RWPE2 (cell line): ENCODE measurements at regions not wholly inside any gene's neighbourhood (a gene's known extent, or its start where the extent isn't known, plus 50 kb on each side); places are given as distances from the start of the nearest gene placed in this dataset.

Source experiments
- ATAC-seq: fragments of 200-7000 bp; cut with Tn5 transposase; 3 replicates; pipeline ENCODE4 v1.9.1; 2021; ENCODE audit warnings: low read depth
- DNase-seq: peaks from one replicate; pipeline ENCODE4 v3.0.0-alpha.2; 2020; ENCODE audit warnings: low spot score
- H3K27ac ChIP-seq: fragments of 450-650 bp; 2 replicates; pipeline ENCODE4 v1.5.1; 2017; ENCODE audit warnings: mild to moderate bottlenecking; ENCODE audit not compliant: poor library complexity, severe bottlenecking
- H3K27me3 ChIP-seq: fragments of 250-450 bp; sonication (Bioruptor Pico); 2 replicates; pipeline ENCODE4 v1.5.1; 2021; ENCODE audit warnings: mild to moderate bottlenecking, moderate library complexity; ENCODE audit not compliant: insufficient read depth, poor library complexity, severe bottlenecking
- H3K36me3 ChIP-seq: fragments of 250-450 bp; sonication (Bioruptor Pico); 2 replicates; pipeline ENCODE4 v1.5.1; 2020; ENCODE audit warnings: low read depth, mild to moderate bottlenecking, moderate library complexity
- H3K4me1 ChIP-seq: fragments of 250-450 bp; sonication (Bioruptor Pico); 2 replicates; pipeline ENCODE4 v1.5.1; 2021; ENCODE audit warnings: mild to moderate bottlenecking, moderate library complexity; ENCODE audit not compliant: insufficient read depth, poor library complexity, severe bottlenecking
- H3K4me3 ChIP-seq: fragments of 250-450 bp; sonication (Bioruptor Pico); 2 replicates; pipeline ENCODE4 v1.5.1; 2021; ENCODE audit warnings: mild to moderate bottlenecking, moderate library complexity; ENCODE audit not compliant: severe bottlenecking
- H3K9me3 ChIP-seq: fragments of 250-450 bp; sonication (Bioruptor Pico); 2 replicates; pipeline ENCODE4 v1.5.1; 2021; ENCODE audit warnings: mild to moderate bottlenecking, moderate library complexity; ENCODE audit not compliant: severe bottlenecking
- CTCF ChIP-seq: fragments of 450-650 bp; IDR thresholded peaks from one replicate; pipeline ENCODE4 v1.5.1; 2017; ENCODE audit warnings: mild to moderate bottlenecking, moderate library complexity; ENCODE audit not compliant: poor library complexity, severe bottlenecking

DNA sequence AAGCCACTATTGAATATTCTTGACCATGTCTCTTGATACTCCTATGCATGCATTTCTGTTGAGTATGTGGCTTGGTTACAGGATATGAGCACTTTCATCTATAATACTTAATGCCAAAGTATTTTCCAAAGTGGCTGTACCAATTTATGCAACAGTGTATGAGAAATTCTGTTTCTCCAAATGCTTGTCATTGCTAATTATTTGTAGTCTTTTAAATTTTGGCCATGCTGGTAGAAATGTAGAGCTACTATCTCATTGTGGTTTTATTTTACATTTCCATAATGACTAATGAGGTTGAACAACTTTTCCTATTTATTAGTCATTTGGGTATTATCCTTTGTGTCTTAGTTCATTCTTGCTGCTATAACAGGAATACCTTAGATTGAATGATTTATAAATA, 71.4 kb upstream of the TSPAN2 start:
- ATAC-seq (no peak), DNase-seq (no peak)
- Histone ChIP-seq H3K27ac (no peak overlapping the region), H3K36me3 (no peaks in the 10 kb centered on the region), H3K9me3 (no peaks in the 10 kb centered on the region), H3K4me3 (no peak overlapping the region), H3K4me1 (peaks cover 16% of the 10 kb centered on the region), H3K27me3 (no peaks in the 10 kb centered on the region)
- no peak for TF ChIP-seq CTCF

DNA sequence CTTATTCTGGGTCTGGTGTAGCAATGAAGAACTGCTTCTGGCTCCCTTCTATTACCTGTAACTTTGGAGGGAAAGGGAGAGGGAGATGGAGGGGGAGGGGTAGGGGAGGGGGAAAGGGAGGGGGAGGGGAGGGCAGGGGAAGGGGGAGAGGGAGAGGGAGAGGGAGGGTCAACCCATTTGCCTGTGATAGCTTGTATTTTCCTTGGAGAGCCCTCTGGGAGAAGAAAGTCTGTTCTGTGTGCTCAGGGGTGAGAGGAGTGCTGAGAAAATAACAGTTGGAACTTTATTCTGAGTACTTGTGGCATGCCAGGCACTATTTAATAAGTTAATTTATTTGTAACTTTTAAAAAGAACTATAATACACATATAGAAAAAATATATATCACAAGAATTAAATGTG, 70.7 kb upstream of the TSPAN2 start:
- DNase-seq = no peak
- Histone ChIP-seq H3K36me3 (no peaks in the 10 kb centered on the region), H3K27me3 (no peaks in the 10 kb centered on the region), H3K9me3 (no peaks in the 10 kb centered on the region), H3K27ac (no peak overlapping the region), H3K4me3 (no peak overlapping the region), H3K4me1 (peaks cover 16% of the 10 kb centered on the region)
- ATAC-seq = no peak
- TF ChIP-seq CTCF = no peak

GRCh38 chr1:115158181-115158580, 68.9 kb upstream of the TSPAN2 start:
- peak; percentile 99 for ATAC-seq
- H3K27me3 ChIP-seq = no peaks in the 10 kb centered on the region
- no peak overlapping the region for H3K4me3 ChIP-seq
- TF ChIP-seq CTCF = no peak
- peak overlapping the region; percentile 58 for H3K27ac ChIP-seq
- H3K4me1 ChIP-seq = peaks cover 16% of the 10 kb centered on the region
- peak; percentile 80 for DNase-seq
- H3K36me3 ChIP-seq = no peaks in the 10 kb centered on the region
- H3K9me3 ChIP-seq = no peaks in the 10 kb centered on the region

DNA sequence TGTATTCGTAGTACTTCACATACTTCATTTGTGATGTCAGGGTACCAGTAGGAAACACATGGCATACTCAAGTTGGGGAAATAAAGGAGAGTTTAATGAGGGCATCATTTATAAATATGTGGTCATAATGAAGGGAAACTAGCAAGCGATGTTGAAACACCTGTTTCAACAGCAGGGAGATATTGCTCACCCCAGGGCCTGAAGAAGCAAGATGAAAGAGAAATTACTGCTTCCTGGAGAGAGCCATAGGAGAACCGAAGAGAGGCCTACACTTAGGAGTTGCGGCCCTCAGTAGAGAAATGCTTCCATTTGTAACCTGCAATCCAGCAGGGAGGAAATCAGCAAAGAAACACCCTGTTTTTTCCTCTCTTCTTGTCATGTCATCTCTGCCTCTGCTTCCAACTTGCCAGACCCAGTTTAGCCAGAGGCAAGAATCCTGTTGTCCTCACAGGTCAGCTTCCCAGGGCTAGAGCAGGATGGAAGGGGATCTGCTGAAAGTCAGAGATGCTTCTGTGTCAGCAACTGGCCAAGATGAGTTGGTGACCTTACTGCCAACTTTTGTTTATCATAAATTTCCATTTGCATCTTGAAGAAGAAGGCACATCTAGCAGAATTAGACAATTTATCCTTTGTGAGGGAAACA, 67.6 kb upstream of the TSPAN2 start:
- no peak for ATAC-seq
- Histone ChIP-seq H3K4me3 (no peak overlapping the region), H3K9me3 (no peaks in the 10 kb centered on the region)

More for the DNA sequence above, 67.6 kb upstream of the TSPAN2 start:
- H3K27me3 ChIP-seq = no peaks in the 10 kb centered on the region
- H3K4me1 ChIP-seq = peaks cover 16% of the 10 kb centered on the region
- TF ChIP-seq CTCF = no peak
- DNase-seq = no peak
- H3K27ac ChIP-seq = no peak overlapping the region
- H3K36me3 ChIP-seq = no peaks in the 10 kb centered on the region
